ENCODE measurements at regions not wholly inside any gene's neighbourhood (a gene's known extent, or its start where the extent isn't known, plus 50 kb on each side); places are given as distances from the start of the nearest gene placed in this dataset.

- DNase-seq (no peak), ATAC-seq (no peak)
- Mint-ChIP-seq H3K4me1 (no peaks in the 10 kb centered on the region), H3K4me3 (no peak overlapping the region), H3K27me3 (no peaks in the 10 kb centered on the region), H3K27ac (no peak overlapping the region), H3K36me3 (ENCODE audit: low read depth) (no peaks in the 10 kb centered on the region)
- H3K9me3 ChIP-seq (ENCODE audit: control insufficient read depth, low read length, poor library complexity, severe bottlenecking), result no peaks in the 10 kb centered on the region
These were observed 192.9 kb upstream of the VSTM2A start for GRCh38 chr7:54349229-54349628.

DNA sequence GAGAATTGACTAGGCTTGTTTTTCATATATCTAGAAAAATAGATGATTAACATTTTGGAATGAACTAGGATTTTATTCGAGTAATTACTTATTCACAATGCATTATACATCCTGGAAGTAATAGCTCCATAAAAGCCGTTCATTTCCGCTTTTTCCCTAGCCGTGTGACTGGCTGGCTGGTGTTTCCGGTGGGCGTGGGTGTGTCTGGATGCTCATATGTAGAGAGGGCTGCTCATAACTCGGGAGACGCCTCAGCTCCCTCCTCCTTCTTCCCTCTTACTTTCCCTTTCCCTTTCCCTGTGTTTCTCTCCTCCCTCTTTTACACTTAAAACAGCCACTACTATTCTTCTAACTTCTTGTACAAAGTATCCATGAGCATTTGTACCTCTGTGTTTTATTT, 187.7 kb upstream of the VSTM2A start:
- no peak for DNase-seq
- no peaks in the 10 kb centered on the region for H3K9me3 ChIP-seq (ENCODE audit: control insufficient read depth, low read length, poor library complexity, severe bottlenecking)
- Mint-ChIP-seq H3K4me1 (no peaks in the 10 kb centered on the region), H3K27me3 (no peaks in the 10 kb centered on the region), H3K27ac (no peak overlapping the region), H3K4me3 (no peak overlapping the region), H3K36me3 (ENCODE audit: low read depth) (no peaks in the 10 kb centered on the region)
- no peak for ATAC-seq

- H3K27me3 Mint-ChIP-seq, result no peaks in the 10 kb centered on the region
- H3K4me1 Mint-ChIP-seq, result no peaks in the 10 kb centered on the region
- H3K4me3 Mint-ChIP-seq, result no peak overlapping the region
- no peaks in the 10 kb centered on the region for H3K9me3 ChIP-seq (ENCODE audit: control insufficient read depth, low read length, poor library complexity, severe bottlenecking)
- no peak overlapping the region for H3K27ac Mint-ChIP-seq
- ATAC-seq, result no peak
- DNase-seq, result no peak
- H3K36me3 Mint-ChIP-seq (ENCODE audit: low read depth), result no peaks in the 10 kb centered on the region
These were observed 186.3 kb upstream of the VSTM2A start for GRCh38 chr7:54355842-54356241.

GRCh38 chr7:54360075-54360840, 181.9 kb upstream of the VSTM2A start:
- no peak for DNase-seq
- no peaks in the 10 kb centered on the region for H3K9me3 ChIP-seq (ENCODE audit: control insufficient read depth, low read length, poor library complexity, severe bottlenecking)
- ATAC-seq, result no peak
- no peaks in the 10 kb centered on the region for H3K4me1 Mint-ChIP-seq
- no peak overlapping the region for H3K27ac Mint-ChIP-seq
- no peak overlapping the region for H3K4me3 Mint-ChIP-seq
- no peaks in the 10 kb centered on the region for H3K36me3 Mint-ChIP-seq (ENCODE audit: low read depth)
- H3K27me3 Mint-ChIP-seq, result no peaks in the 10 kb centered on the region

DNA sequence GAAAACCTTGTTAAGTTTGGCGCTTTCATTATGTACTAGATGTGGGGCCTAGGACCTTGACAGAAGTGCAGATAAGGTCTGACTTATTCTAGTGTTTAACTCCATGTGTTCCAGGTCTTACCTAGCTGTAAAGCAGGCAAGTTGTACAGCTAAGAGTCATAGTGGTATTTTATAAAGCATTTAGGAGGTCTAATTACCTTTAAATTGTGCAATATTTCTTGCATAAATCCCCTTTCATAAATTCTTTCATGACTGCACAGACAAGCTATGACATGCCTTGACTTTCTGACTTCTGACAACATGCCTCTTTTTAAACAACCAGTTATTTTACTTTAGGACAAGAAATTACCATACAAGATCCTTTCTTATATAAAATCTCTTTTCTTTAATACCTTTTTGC, 151.6 kb upstream of the VSTM2A start:
- H3K27me3 Mint-ChIP-seq, result no peaks in the 10 kb centered on the region
- peaks cover 3% of the 10 kb centered on the region for H3K9me3 ChIP-seq (ENCODE audit: control insufficient read depth, low read length, poor library complexity, severe bottlenecking)
- no peaks in the 10 kb centered on the region for H3K36me3 Mint-ChIP-seq (ENCODE audit: low read depth)
- ATAC-seq (no peak), DNase-seq (no peak)
- H3K4me3 Mint-ChIP-seq, result no peak overlapping the region
- H3K27ac Mint-ChIP-seq, result no peak overlapping the region
- no peaks in the 10 kb centered on the region for H3K4me1 Mint-ChIP-seq

DNA sequence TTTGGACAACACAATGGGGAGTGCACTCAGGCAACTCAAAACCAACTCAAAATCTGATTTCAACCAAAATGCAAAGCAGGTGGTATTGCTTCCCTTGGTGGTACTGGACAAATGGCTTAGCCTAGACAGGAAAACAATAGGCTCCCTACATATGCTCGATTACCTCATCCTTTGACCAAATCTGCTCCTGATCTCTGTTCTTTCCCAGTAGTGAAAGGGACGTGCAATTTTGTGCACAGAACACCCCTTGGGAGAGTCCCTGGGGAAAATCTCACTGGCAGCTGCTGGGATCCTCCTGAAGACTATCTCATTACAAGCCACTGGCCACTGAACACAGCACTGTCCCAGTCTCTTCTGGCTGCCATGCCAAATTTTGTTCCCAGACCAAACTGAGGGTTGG, 149.2 kb upstream of the VSTM2A start:
- no peaks in the 10 kb centered on the region for H3K4me1 Mint-ChIP-seq
- ATAC-seq (no peak), DNase-seq (no peak)
- H3K27me3 Mint-ChIP-seq, result no peaks in the 10 kb centered on the region
- H3K9me3 ChIP-seq (ENCODE audit: control insufficient read depth, low read length, poor library complexity, severe bottlenecking), result peaks cover 3% of the 10 kb centered on the region
- no peak overlapping the region for H3K27ac Mint-ChIP-seq
- no peaks in the 10 kb centered on the region for H3K36me3 Mint-ChIP-seq (ENCODE audit: low read depth)
- H3K4me3 Mint-ChIP-seq, result no peak overlapping the region

DNA sequence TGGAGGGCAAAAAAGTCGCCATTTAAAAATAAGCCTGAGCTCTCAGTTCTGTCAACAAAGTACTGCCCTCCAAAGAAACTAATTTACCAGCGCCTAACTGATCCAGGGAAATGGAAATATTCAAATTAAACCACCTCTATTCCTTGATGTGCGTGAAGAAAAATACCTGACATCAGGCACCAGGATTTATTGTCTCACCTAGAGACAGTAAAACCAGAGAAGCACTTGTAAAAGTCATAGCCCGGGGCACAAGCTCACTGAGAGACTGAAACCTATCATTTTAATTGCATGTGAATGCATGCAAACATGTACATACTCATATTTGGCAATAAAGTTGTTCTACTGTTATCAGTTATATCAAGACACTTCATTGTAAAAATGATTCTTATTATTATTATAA, 147.3 kb upstream of the VSTM2A start:
- ATAC-seq (no peak), DNase-seq (no peak)
- H3K4me1 Mint-ChIP-seq, result no peaks in the 10 kb centered on the region
- H3K9me3 ChIP-seq (ENCODE audit: control insufficient read depth, low read length, poor library complexity, severe bottlenecking), result peaks cover 3% of the 10 kb centered on the region
- no peak overlapping the region for H3K27ac Mint-ChIP-seq
- no peaks in the 10 kb centered on the region for H3K27me3 Mint-ChIP-seq
- no peak overlapping the region for H3K4me3 Mint-ChIP-seq
- H3K36me3 Mint-ChIP-seq (ENCODE audit: low read depth), result no peaks in the 10 kb centered on the region

GRCh38 chr7:54397836-54398612, 144.2 kb upstream of the VSTM2A start:
- Mint-ChIP-seq H3K27ac (no peak overlapping the region), H3K4me3 (no peak overlapping the region), H3K4me1 (no peaks in the 10 kb centered on the region), H3K27me3 (no peaks in the 10 kb centered on the region), H3K36me3 (ENCODE audit: low read depth) (no peaks in the 10 kb centered on the region)
- ATAC-seq (no peak), DNase-seq (no peak)
- peaks cover 3% of the 10 kb centered on the region for H3K9me3 ChIP-seq (ENCODE audit: control insufficient read depth, low read length, poor library complexity, severe bottlenecking)

DNA sequence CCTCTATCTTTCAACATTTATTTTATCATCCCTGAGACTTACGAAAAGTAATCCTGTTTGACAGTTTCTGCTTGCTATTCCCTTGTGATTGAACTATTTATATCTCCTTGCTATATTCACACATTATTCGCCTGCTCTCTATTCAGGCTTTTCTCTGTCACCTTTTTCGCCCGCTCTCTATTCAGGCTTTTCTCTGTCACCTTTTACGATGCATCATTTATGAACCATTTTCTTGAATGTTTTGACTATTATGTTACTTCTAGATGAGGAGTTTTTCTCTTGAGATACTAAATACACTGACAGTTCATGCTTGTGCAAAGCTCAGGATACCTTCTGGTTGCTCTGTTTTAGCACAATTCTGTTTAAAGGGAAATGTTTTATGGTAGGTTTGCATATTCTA, 143.3 kb upstream of the VSTM2A start:
- H3K36me3 Mint-ChIP-seq (ENCODE audit: low read depth), result no peaks in the 10 kb centered on the region
- no peak for ATAC-seq
- H3K27ac Mint-ChIP-seq, result no peak overlapping the region
- DNase-seq, result no peak
- peaks cover 3% of the 10 kb centered on the region for H3K9me3 ChIP-seq (ENCODE audit: control insufficient read depth, low read length, poor library complexity, severe bottlenecking)
- no peaks in the 10 kb centered on the region for H3K27me3 Mint-ChIP-seq
- H3K4me1 Mint-ChIP-seq, result no peaks in the 10 kb centered on the region
- H3K4me3 Mint-ChIP-seq, result no peak overlapping the region

DNA sequence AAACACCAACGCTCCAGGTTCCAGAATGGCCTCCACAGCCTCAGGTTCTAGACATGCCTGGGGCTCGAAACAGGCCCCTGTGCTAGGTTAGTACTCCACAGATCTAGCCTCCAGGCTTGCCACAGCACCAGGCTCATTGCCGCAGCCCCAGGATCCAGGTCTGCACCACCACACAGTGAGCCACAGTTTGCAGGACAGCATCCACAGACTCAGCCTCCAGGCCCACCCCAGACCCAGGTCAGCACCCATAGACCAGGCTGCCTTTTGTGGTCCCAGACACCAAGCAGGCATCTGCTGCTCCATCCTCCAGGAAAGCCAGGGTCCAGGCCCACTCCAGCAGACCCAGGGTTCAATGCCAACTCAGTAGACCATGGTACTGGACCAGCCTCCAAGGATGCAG, 132.3 kb upstream of the VSTM2A start:
- Mint-ChIP-seq H3K27me3 (no peaks in the 10 kb centered on the region), H3K4me1 (no peaks in the 10 kb centered on the region), H3K4me3 (no peak overlapping the region), H3K36me3 (ENCODE audit: low read depth) (no peaks in the 10 kb centered on the region), H3K27ac (no peak overlapping the region)
- H3K9me3 ChIP-seq (ENCODE audit: control insufficient read depth, low read length, poor library complexity, severe bottlenecking), result peaks cover 6% of the 10 kb centered on the region
- DNase-seq (no peak), ATAC-seq (no peak)

- Mint-ChIP-seq H3K36me3 (ENCODE audit: low read depth) (no peaks in the 10 kb centered on the region), H3K4me1 (no peaks in the 10 kb centered on the region), H3K27me3 (no peaks in the 10 kb centered on the region), H3K4me3 (no peak overlapping the region), H3K27ac (no peak overlapping the region)
- DNase-seq (no peak), ATAC-seq (no peak)
- no peaks in the 10 kb centered on the region for H3K9me3 ChIP-seq (ENCODE audit: control insufficient read depth, low read length, poor library complexity, severe bottlenecking)
These were observed 125.5 kb upstream of the VSTM2A start for GRCh38 chr7:54416678-54417077.

DNA sequence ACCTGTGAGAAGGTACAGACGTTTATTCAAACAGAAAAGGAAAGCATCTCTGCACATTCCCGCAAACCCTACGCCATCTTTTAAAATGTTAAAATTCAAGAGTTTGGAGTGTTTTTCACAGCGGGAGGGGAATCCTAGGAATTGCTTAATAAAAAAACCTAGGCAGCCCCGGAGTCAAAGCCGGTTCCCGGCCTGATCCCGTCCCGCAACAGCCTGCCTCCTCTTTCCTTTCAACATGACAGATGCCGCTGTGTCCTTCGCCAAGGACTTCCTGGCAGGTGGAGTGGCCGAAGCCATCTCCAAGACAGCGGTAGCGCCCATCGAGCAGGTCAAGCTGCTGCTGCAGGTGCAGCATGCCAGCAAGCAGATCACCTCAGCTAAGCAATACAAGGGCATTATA, 123.0 kb upstream of the VSTM2A start:
- Mint-ChIP-seq H3K36me3 (ENCODE audit: low read depth) (no peaks in the 10 kb centered on the region), H3K4me3 (no peak overlapping the region), H3K27ac (no peak overlapping the region), H3K27me3 (no peaks in the 10 kb centered on the region), H3K4me1 (no peaks in the 10 kb centered on the region)
- H3K9me3 ChIP-seq (ENCODE audit: control insufficient read depth, low read length, poor library complexity, severe bottlenecking), result no peaks in the 10 kb centered on the region
- DNase-seq (no peak), ATAC-seq (no peak)

GRCh38 chr7:54426406-54426805, 115.8 kb upstream of the VSTM2A start:
- DNase-seq, result no peak
- H3K9me3 ChIP-seq (ENCODE audit: control insufficient read depth, low read length, poor library complexity, severe bottlenecking), result no peaks in the 10 kb centered on the region
- Mint-ChIP-seq H3K27ac (no peak overlapping the region), H3K27me3 (no peaks in the 10 kb centered on the region), H3K36me3 (ENCODE audit: low read depth) (no peaks in the 10 kb centered on the region), H3K4me3 (no peak overlapping the region), H3K4me1 (no peaks in the 10 kb centered on the region)
- ATAC-seq, result no peak

DNA sequence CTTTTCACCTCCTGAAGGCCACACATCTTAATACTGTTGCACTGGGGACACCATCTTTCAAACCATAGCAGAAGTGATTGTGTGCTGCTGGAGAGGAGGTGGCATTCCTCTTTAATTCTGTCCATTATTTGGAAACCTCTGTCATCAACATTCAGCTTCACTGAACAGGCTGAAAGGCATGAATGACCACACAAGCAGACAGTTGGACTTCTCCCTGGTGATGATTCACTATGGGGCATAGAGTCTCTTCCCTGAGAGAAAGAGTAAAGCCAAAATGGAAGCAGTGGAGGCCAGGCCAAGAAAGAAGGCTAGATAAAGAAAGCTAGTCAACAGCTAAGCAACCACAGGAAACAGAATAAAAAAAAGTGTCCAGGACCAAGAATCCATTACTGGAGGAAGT, 113.1 kb upstream of the VSTM2A start:
- Mint-ChIP-seq H3K4me1 (no peaks in the 10 kb centered on the region), H3K27me3 (no peaks in the 10 kb centered on the region), H3K27ac (no peak overlapping the region), H3K36me3 (ENCODE audit: low read depth) (no peaks in the 10 kb centered on the region), H3K4me3 (no peak overlapping the region)
- no peaks in the 10 kb centered on the region for H3K9me3 ChIP-seq (ENCODE audit: control insufficient read depth, low read length, poor library complexity, severe bottlenecking)
- ATAC-seq (no peak), DNase-seq (no peak)

Measured in T-helper 17 cell (primary cell).